ENCODE measurements at regions not wholly inside any gene's neighbourhood (a gene's known extent, or its start where the extent isn't known, plus 50 kb on each side); places are given as distances from the start of the nearest gene placed in this dataset.
A peak's percentile ranks its signal among the peaks of the same experiment; 100 is the strongest.

GRCh38 chr11:97965849-97966646 lies 1054.7 kb upstream of the CNTN5 start:
- CTCF ChIA-PET, result no interaction called here
- dilution Hi-C loops (cut with MboI; ENCODE audit: extremely low pct_ligation_motif_present, low sequenced_read_pairs), result no loop called here
- DNase-seq (ENCODE audit: low read depth, low spot score), result peak; percentile 72
- H4K20me1 ChIP-seq (replicated peaks; ENCODE audit: control insufficient read depth, extremely low read depth, insufficient read depth, low read length), result no peaks in the 10 kb centered on the region
- no peaks in the 10 kb centered on the region for H3K9me1 ChIP-seq (replicated peaks; ENCODE audit: control insufficient read depth, extremely low read depth, insufficient read depth, low read length)
- no peaks in the 10 kb centered on the region for H3K27me3 ChIP-seq (ENCODE audit: control insufficient read depth in 2 of 2, insufficient read depth in 2 of 2, low read length in 2 of 2)
- peak; percentile 71 for FAIRE-seq
- no peaks in the 10 kb centered on the region for H3K36me3 ChIP-seq (ENCODE audit: control insufficient read depth in 2 of 2, extremely low read depth in 1 of 2, insufficient read depth in 2 of 2, low read length in 2 of 2)
- no peaks in the 10 kb centered on the region for H3K9me3 ChIP-seq (replicated peaks; ENCODE audit: control insufficient read depth, insufficient read depth, low read length)
- intact Hi-C loops (cut with micrococcal nuclease), result loop anchor here (2.0 to 10.0 kb wide), 3 partner anchors 149 to 351 kb away; no protein-coding TSS in a partner anchor
- peak overlapping the region; percentile 52 for H3K4me2 ChIP-seq (ENCODE audit: insufficient read depth, low read length)
- peak overlapping the region; percentile 70 for H2AFZ ChIP-seq (ENCODE audit: low read depth, low read length)
- H3K4me1 ChIP-seq (ENCODE audit: control insufficient read depth, extremely low read depth, insufficient read depth, low read length), result peaks cover 22% of the 10 kb centered on the region
- H3K27ac ChIP-seq (ENCODE audit: insufficient read depth, low read depth, low read length), result peak overlapping the region; percentile 91
- peak; percentile 57 for TF ChIP-seq POLR2AphosphoS5 (IDR thresholded peaks at IDR 0.05; ENCODE audit: insufficient read depth, low read depth, low read length)
- TF ChIP-seq JUN (IDR thresholded peaks at IDR 0.05; ENCODE audit: borderline replicate concordance, insufficient read depth, insufficient read length, low read depth), result peak; percentile 58
- no peak for TF ChIP-seq MAX (IDR thresholded peaks at IDR 0.05; ENCODE audit: insufficient read depth, insufficient read length)
- no peak for TF ChIP-seq MYC (IDR thresholded peaks at IDR 0.05; ENCODE audit: low read depth, low read length)
- TF ChIP-seq, protein P1, sequence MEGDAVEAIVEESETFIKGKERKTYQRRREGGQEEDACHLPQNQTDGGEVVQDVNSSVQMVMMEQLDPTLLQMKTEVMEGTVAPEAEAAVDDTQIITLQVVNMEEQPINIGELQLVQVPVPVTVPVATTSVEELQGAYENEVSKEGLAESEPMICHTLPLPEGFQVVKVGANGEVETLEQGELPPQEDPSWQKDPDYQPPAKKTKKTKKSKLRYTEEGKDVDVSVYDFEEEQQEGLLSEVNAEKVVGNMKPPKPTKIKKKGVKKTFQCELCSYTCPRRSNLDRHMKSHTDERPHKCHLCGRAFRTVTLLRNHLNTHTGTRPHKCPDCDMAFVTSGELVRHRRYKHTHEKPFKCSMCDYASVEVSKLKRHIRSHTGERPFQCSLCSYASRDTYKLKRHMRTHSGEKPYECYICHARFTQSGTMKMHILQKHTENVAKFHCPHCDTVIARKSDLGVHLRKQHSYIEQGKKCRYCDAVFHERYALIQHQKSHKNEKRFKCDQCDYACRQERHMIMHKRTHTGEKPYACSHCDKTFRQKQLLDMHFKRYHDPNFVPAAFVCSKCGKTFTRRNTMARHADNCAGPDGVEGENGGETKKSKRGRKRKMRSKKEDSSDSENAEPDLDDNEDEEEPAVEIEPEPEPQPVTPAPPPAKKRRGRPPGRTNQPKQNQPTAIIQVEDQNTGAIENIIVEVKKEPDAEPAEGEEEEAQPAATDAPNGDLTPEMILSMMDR (IDR thresholded peaks at IDR 0.05; ENCODE audit: extremely low read depth in 1 of 2, insufficient read depth in 1 of 2, low read depth in 1 of 2, low read length in 2 of 2), result no peak
- TF ChIP-seq POLR2A (IDR thresholded peaks at IDR 0.05; ENCODE audit: low read depth, low read length), result no peak
- no peak for TF ChIP-seq EZH2 (IDR thresholded peaks at IDR 0.05; ENCODE audit: borderline replicate concordance, low read depth, low read length, severe bottlenecking)
- TF ChIP-seq GATA2 (IDR thresholded peaks at IDR 0.05; ENCODE audit: insufficient read depth, insufficient read length, low read depth, low read length), result peak; percentile 87
- TF ChIP-seq FOS (IDR thresholded peaks at IDR 0.05; ENCODE audit: borderline replicate concordance, insufficient read depth, low read length), result peak; percentile 99
- H3K79me2 ChIP-seq (ENCODE audit: control insufficient read depth, insufficient read depth, low read length), result no peaks in the 10 kb centered on the region
- H3K4me3 ChIP-seq (replicated peaks in 1 of 3; ENCODE audit: insufficient read depth in 1 of 3, low read depth in 1 of 3, low read length in 3 of 3), result no peak overlapping the region
- peak overlapping the region; percentile 55 for H3K9ac ChIP-seq (replicated peaks; ENCODE audit: extremely low read depth, insufficient read depth, low read length)
- no TSS peak for BruUV-seq (replicated peaks)
- POLR2A ChIA-PET, result no interaction called here

All from endothelial cell of umbilical vein (primary cell).